Thyroid gland (tissue), 4 donors: ENCODE measurements at regions not wholly inside any gene's neighbourhood (a gene's known extent, or its start where the extent isn't known, plus 50 kb on each side); places are given as distances from the start of the nearest gene placed in this dataset.
"Not testable (repeated sequence)": the region's sequence is repeated elsewhere in the genome, so short reads cannot be mapped to it uniquely, and the experiment has no call there.

ENCODE experiments used
- DNase-seq, 2 donors: peaks; one replicate each; pipeline ENCODE4 v3.0.0-alpha.2; 2019
- H3K27ac ChIP-seq, 3 donors: fragments of 200-600 bp; sonication (generic); 1 replicate in 2 of 3; 2 replicates in 1 of 3; pipeline ENCODE4 v1.5.1; 2016 to 2019; ENCODE audit warnings: mild to moderate bottlenecking in 1 of 3, moderate library complexity in 1 of 3
- H3K27me3 ChIP-seq: fragments of 200-600 bp; sonication (generic); one replicate; pipeline ENCODE4 v1.5.1; 2019
- H3K36me3 ChIP-seq, 2 donors: fragments of 200-600 bp; sonication (generic); one replicate each; pipeline ENCODE4 v1.5.1; 2016 to 2019
- H3K4me1 ChIP-seq, 2 donors: fragments of 200-600 bp; sonication (generic); one replicate each; pipeline ENCODE4 v1.5.1; 2017 to 2019
- H3K4me3 ChIP-seq, 3 donors: fragments of 200-600 bp; sonication (generic); replicated peaks in 1 of 3; 1 replicate in 2 of 3; 2 replicates in 1 of 3; pipeline ENCODE4 v1.5.1; 2016; ENCODE audit warnings: mild to moderate bottlenecking in 1 of 3
- H3K9me3 ChIP-seq: fragments of 200-600 bp; sonication (generic); one replicate; pipeline ENCODE4 v1.5.1; 2017
- CTCF ChIP-seq, 6 experiments: fragments of 200-600 bp in 3 of 6; fragments of 450-650 bp in 3 of 6; sonication (generic) in 3 of 6; IDR thresholded peaks; one replicate each; pipeline ENCODE4 v1.5.1; 2016 to 2019; ENCODE audit warnings: antibody characterized with exemption in 6 of 6, mild to moderate bottlenecking in 2 of 6, inconsistent platforms in 1 of 6, moderate library complexity in 1 of 6
- POLR2A ChIP-seq, 2 donors: fragments of 450-650 bp; IDR thresholded peaks; one replicate each; pipeline ENCODE4 v1.6.1; 2017; ENCODE audit warnings: antibody characterized with exemption in 2 of 2, mild to moderate bottlenecking in 2 of 2, moderate library complexity in 1 of 2
- WGBS, 2 donors: methylation state at CpG; one replicate each; pipeline ENCODE4 v1.1.5; 2017; 5-methylcytosine and 5-hydroxymethylcytosine counted together
- intact Hi-C: fragments of 100-400 bp; cut with DNase I; formaldehyde crosslinking; loops from one replicate; pipeline ENCODE4 v1.15.1; 2023

GRCh38 chr14:101687756-101688546, 73.6 kb upstream of the PPP2R5C start:
- Histone ChIP-seq H3K27me3 (no peaks in the 10 kb centered on the region), H3K36me3 (no peaks in the 10 kb centered on the region), H3K27ac (no peak overlapping the region), H3K4me3 (no peak overlapping the region), H3K4me1 (no peaks in the 10 kb centered on the region), H3K9me3 (no peaks in the 10 kb centered on the region)
- 76 to 81% methylated on average over 6 of the region's 6 CpGs for WGBS, 2 donors
- no peak for DNase-seq
- TF ChIP-seq POLR2A (IDR thresholded peaks at IDR 0.05), result no peak
- no peak for TF ChIP-seq CTCF (IDR thresholded peaks at IDR 0.05)
- intact Hi-C loops, result no loop called here

- 96 to 98% methylated on average over 4 to 12 of the region's 25 CpGs for WGBS, 2 donors
- DNase-seq, result no peak
- no peak overlapping the region for H3K4me3 ChIP-seq
- no peaks in the 10 kb centered on the region for H3K9me3 ChIP-seq
- intact Hi-C loops, result no loop called here
- no peaks in the 10 kb centered on the region for H3K27me3 ChIP-seq
- no peaks in the 10 kb centered on the region for H3K4me1 ChIP-seq
- TF ChIP-seq POLR2A (IDR thresholded peaks at IDR 0.05), result no peak
- no peak for TF ChIP-seq CTCF (IDR thresholded peaks at IDR 0.05)
- H3K36me3 ChIP-seq, result no peaks in the 10 kb centered on the region
- no peak overlapping the region for H3K27ac ChIP-seq
Observed at GRCh38 chr14:101689039-101689501, 72.4 kb upstream of the PPP2R5C start.

- H3K4me1 ChIP-seq, DNase-seq, H3K27ac ChIP-seq, H3K36me3 ChIP-seq, H3K9me3 ChIP-seq, H3K4me3 ChIP-seq, H3K27me3 ChIP-seq, intact Hi-C loops: not testable (repeated sequence)
- 93 to 94% methylated on average over 12 of the region's 12 CpGs for WGBS, 2 donors
Observed at GRCh38 chr14:101689966-101690365, 71.5 kb upstream of the PPP2R5C start.

- intact Hi-C loops, result no loop called here
- H3K9me3 ChIP-seq, result no peaks in the 10 kb centered on the region
- no peak overlapping the region for H3K27ac ChIP-seq
- no peak overlapping the region for H3K4me3 ChIP-seq
- WGBS, 2 donors, result 32 to 39% methylated on average over 1 of the region's 1 CpG
- TF ChIP-seq POLR2A (IDR thresholded peaks at IDR 0.05) (no peak), CTCF (IDR thresholded peaks at IDR 0.05) (no peak)
- H3K36me3 ChIP-seq, result no peaks in the 10 kb centered on the region
- no peaks in the 10 kb centered on the region for H3K27me3 ChIP-seq
- no peak for DNase-seq
- no peaks in the 10 kb centered on the region for H3K4me1 ChIP-seq
Observed at GRCh38 chr14:101695659-101696058, 65.8 kb upstream of the PPP2R5C start.

GRCh38 chr14:101704140-101704539, 57.4 kb upstream of the PPP2R5C start:
- no peak overlapping the region for H3K4me3 ChIP-seq
- TF ChIP-seq CTCF (IDR thresholded peaks at IDR 0.05) (no peak), POLR2A (IDR thresholded peaks at IDR 0.05) (no peak)
- H3K9me3 ChIP-seq, result no peaks in the 10 kb centered on the region
- no peak overlapping the region for H3K27ac ChIP-seq
- H3K36me3 ChIP-seq, result no peaks in the 10 kb centered on the region
- no peak for DNase-seq
- H3K4me1 ChIP-seq, result peaks cover 6 to 32% of the 10 kb centered on the region in 2 donors
- WGBS, 2 donors, result 79 to 96% methylated on average over 2 to 3 of the region's 3 CpGs
- intact Hi-C loops, result no loop called here
- H3K27me3 ChIP-seq, result no peaks in the 10 kb centered on the region
